ENCODE measurements at regions not wholly inside any gene's neighbourhood (a gene's known extent, or its start where the extent isn't known, plus 50 kb on each side); places are given as distances from the start of the nearest gene placed in this dataset.

GRCh38 chr9:16337322-16338029, 533.0 kb downstream of the BNC2 start:
- no peaks in the 10 kb centered on the region for H3K9me2 ChIP-seq (ENCODE audit: insufficient read depth)
- no peak overlapping the region for H2AFZ ChIP-seq
- H3K79me2 ChIP-seq (ENCODE audit: low read depth) = 0 out of 2 replicates have a peak, but pooled peaks cover 5% of the 10 kb centered on the region
- ChIA-PET CTCF (no interaction called here), POLR2A (ENCODE audit: unreplicated experiment) (interaction anchor here (0.7 kb wide), 1 partner anchor 1028 kb away, joined by 5 read pairs; no protein-coding TSS in a partner anchor)
- H3K36me3 ChIP-seq (ENCODE audit: low read depth) = no peaks in the 10 kb centered on the region
- H3K9me3 ChIP-seq (ENCODE audit: insufficient read depth, low read depth) = no peaks in the 10 kb centered on the region
- peaks cover 27% of the 10 kb centered on the region for H3F3A ChIP-seq (ENCODE audit: insufficient read depth, low read depth)
- BruUV-seq (replicated peaks) = no TSS peak
- peak; percentile 65 to 96 for DNase-seq
- intact Hi-C loops (cut with micrococcal nuclease; ENCODE audit: unreplicated experiment) = loop anchor here (1.0 to 5.0 kb wide), 7 partner anchors 71 to 367 kb away; no protein-coding TSS in a partner anchor
- peak overlapping the region; percentile 44; the same call in 1 of the 2 replicates for H3K4me3 ChIP-seq
- H3K4me2 ChIP-seq = peak overlapping the region; percentile 73
- H3K27ac ChIP-seq = peak overlapping the region; percentile 100
- no peaks in the 10 kb centered on the region for H4K20me1 ChIP-seq (ENCODE audit: insufficient read depth)
- H3K4me1 ChIP-seq (replicated peaks; ENCODE audit: insufficient read depth) = peaks cover 51% of the 10 kb centered on the region
- no peak for TF ChIP-seq EZH2 (IDR thresholded peaks at IDR 0.05; ENCODE audit: low read depth)
- no peak for TF ChIP-seq CTCF (conservative IDR thresholded peaks at IDR 0.05)
- no peaks in the 10 kb centered on the region for H3K27me3 ChIP-seq (ENCODE audit: insufficient read depth, low read depth)

GRCh38 chr9:16341177-16341576, 529.3 kb downstream of the BNC2 start:
- Histone ChIP-seq H3K27me3 (ENCODE audit: insufficient read depth, low read depth) (no peaks in the 10 kb centered on the region), H3K4me2 (no peak overlapping the region), H4K20me1 (ENCODE audit: insufficient read depth) (no peaks in the 10 kb centered on the region), H3F3A (ENCODE audit: insufficient read depth, low read depth) (peaks cover 26% of the 10 kb centered on the region), H3K9me3 (ENCODE audit: insufficient read depth, low read depth) (no peaks in the 10 kb centered on the region), H3K79me2 (ENCODE audit: low read depth) (0 out of 2 replicates have a peak, but pooled peaks cover 5% of the 10 kb centered on the region), H3K27ac (no peak overlapping the region), H3K36me3 (ENCODE audit: low read depth) (no peaks in the 10 kb centered on the region), H3K4me3 (no peak overlapping the region), H2AFZ (no peak overlapping the region), H3K9me2 (ENCODE audit: insufficient read depth) (no peaks in the 10 kb centered on the region), H3K4me1 (replicated peaks; ENCODE audit: insufficient read depth) (peaks cover 40% of the 10 kb centered on the region)
- CTCF ChIA-PET = no interaction called here
- no peak for DNase-seq
- POLR2A ChIA-PET (ENCODE audit: unreplicated experiment) = no interaction called here
- no TSS peak for BruUV-seq (replicated peaks)
- TF ChIP-seq EZH2 (IDR thresholded peaks at IDR 0.05; ENCODE audit: low read depth) (no peak), CTCF (conservative IDR thresholded peaks at IDR 0.05) (no peak)
- intact Hi-C loops (cut with micrococcal nuclease; ENCODE audit: unreplicated experiment) = no loop called here

- TF ChIP-seq CTCF (conservative IDR thresholded peaks at IDR 0.05) = no peak
- no peak for TF ChIP-seq EZH2 (IDR thresholded peaks at IDR 0.05; ENCODE audit: low read depth)
- H3K9me3 ChIP-seq (ENCODE audit: insufficient read depth, low read depth) = no peaks in the 10 kb centered on the region
- no peaks in the 10 kb centered on the region for H4K20me1 ChIP-seq (ENCODE audit: insufficient read depth)
- peaks cover 16% of the 10 kb centered on the region for H3F3A ChIP-seq (ENCODE audit: insufficient read depth, low read depth)
- ChIA-PET CTCF (no interaction called here), POLR2A (ENCODE audit: unreplicated experiment) (no interaction called here)
- H3K79me2 ChIP-seq (ENCODE audit: low read depth) = 0 out of 2 replicates have a peak, but pooled peaks cover 5% of the 10 kb centered on the region
- no peak overlapping the region for H3K27ac ChIP-seq
- H3K4me2 ChIP-seq = no peak overlapping the region
- H3K9me2 ChIP-seq (ENCODE audit: insufficient read depth) = no peaks in the 10 kb centered on the region
- intact Hi-C loops (cut with micrococcal nuclease; ENCODE audit: unreplicated experiment) = no loop called here
- no peaks in the 10 kb centered on the region for H3K36me3 ChIP-seq (ENCODE audit: low read depth)
- H3K27me3 ChIP-seq (ENCODE audit: insufficient read depth, low read depth) = no peaks in the 10 kb centered on the region
- no peak overlapping the region for H2AFZ ChIP-seq
- H3K4me1 ChIP-seq (replicated peaks; ENCODE audit: insufficient read depth) = peaks cover 29% of the 10 kb centered on the region
- no peak overlapping the region for H3K4me3 ChIP-seq
- DNase-seq = no peak
- no TSS peak for BruUV-seq (replicated peaks)
Observed at GRCh38 chr9:16342246-16343020, 528.0 kb downstream of the BNC2 start.
